ENCODE measurements at regions not wholly inside any gene's neighbourhood (a gene's known extent, or its start where the extent isn't known, plus 50 kb on each side); places are given as distances from the start of the nearest gene placed in this dataset.
"Not testable (repeated sequence)": the region's sequence is repeated elsewhere in the genome, so short reads cannot be mapped to it uniquely, and the experiment has no call there.

DNA sequence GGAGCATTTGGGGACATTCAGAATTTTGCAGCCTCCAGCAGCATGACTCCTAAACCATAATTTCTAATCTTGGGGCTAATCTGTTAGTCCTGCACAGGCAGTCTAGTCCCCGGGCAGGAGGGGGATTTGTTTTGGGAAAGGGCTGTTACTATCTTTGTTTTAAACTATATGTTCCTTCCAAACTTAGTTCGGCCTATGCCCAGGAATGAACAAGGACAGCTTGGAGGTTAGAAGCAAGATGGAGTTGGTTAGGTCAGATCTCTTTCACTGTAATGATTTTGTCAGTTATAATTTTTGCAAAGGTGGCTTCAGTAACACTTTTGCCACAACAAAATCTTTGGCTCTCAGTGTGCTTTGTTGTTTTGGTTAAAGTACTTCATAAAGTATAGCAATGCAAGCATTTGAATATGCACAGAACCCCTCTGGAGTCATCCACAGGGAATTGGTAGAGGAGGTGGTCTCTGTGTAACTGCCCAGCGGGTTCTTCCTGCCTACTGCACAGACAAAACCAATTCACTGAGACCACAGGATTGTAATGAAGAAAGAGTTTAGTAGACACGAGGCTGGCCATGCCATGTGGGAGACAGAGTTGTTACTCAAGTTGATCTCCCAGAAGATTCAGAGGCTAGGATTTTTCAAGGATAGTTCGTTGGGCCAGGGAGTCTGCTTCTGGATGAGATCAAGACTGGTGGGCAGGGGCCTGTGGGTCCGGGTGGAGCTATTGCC lies 224.1 kb upstream of the MYLIP start:
- DNase-seq (ENCODE audit: low read depth), result no peak

DNA sequence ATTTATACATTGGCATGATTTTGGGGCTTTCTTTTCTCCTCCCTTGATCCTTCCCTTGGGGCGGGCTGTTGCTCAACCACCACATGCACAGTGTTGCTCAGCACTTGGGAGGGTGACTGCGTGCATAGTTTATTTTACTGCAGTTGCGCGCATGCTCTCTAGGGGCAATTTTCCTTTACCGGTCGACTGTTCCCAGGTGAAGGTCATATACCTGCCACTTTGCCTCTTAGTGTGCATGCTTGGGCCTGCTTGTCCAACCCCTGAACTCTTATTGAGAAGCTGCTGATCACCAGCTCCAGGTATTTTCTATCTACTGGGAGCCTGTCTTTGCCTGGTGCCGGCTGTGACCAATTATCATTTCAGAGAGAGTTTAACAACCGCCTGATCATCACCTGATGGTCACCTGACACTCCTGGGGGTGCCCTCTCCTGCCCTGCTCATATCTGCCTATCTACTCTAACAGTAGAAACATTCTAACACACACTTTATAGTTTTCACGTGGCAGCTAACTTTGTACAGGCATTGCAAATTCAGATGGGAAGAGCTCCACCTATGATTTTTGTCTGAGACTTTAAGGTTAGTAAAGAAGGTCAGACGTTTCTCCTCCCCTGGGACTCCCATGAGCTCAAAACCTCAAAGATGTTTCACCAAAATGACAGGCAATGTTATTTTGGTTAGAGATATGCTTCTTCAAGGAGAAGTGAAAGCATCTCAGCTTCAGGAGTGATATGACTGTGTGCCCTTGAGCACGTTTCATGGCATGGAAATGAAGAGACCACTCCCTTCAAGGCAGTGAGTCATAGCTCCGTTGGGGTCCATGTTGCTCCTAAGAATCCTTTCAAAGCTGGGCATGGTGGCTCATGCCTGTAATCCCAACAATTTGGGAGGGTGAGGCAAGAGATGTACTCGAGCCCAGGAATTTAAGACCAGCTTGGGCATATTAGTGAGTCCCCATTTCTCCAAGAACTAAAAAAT lies 227.5 kb upstream of the MYLIP start:
- DNase-seq (ENCODE audit: low read depth), result peak; percentile 39

DNA sequence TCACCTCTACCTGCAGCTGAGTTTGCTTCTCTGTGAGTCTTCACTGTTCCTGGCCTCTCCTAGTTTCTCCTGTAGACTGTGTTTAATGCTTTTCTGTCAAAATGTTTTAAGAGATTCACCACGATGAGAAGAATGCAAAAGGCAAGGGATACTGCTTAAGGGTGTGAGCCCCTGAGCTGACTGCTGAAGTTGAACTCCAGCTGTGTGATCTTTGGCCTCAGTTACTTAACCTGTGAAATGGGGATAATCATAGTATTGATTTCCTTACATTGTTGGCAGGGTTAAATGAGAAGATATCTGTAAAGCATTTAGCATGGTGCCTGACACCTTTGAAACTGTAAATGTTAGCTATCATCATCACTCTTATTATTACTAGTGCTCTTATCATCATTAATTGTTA lies 230.2 kb upstream of the MYLIP start:
- no peak for DNase-seq (ENCODE audit: low read depth)

DNA sequence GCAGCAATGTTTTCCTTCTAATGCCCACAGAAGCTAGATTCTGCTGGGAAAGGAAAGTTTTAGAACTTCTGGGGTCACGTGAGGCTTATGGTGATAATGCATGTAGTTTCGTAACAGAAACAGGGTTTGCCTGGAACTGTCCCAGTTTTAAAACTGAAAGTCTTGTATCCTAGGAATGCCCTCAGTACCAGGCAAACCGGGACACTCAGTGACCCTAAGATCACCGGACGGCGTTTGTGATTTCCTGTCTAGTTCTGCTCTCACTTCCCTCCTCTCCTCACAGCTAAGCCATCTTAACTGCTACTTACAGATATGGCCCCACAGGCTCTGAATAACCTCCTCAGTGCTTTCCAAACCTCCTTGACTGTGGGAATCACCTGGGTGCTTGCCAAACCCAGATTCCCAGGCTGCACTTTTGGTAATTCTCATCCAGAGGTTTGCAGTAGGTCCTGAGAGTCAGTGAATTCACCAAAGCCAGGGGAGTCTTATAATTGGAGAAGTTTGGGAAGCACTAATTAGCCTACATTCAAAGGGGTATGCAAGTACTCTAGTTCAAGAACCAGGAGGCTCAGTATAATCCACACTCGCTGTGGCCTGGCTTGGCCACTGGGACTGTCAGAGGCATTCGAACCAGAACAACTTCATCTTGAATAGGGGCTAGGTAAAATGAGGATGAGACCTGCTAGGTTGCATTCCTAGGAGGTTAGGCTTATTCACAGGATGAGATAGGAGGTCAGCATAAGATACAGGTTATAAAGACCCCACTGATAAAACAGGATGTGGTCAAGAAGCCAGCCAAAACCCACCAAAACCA lies 231.6 kb upstream of the MYLIP start:
- DNase-seq (ENCODE audit: low read depth), result peak; percentile 58

DNA sequence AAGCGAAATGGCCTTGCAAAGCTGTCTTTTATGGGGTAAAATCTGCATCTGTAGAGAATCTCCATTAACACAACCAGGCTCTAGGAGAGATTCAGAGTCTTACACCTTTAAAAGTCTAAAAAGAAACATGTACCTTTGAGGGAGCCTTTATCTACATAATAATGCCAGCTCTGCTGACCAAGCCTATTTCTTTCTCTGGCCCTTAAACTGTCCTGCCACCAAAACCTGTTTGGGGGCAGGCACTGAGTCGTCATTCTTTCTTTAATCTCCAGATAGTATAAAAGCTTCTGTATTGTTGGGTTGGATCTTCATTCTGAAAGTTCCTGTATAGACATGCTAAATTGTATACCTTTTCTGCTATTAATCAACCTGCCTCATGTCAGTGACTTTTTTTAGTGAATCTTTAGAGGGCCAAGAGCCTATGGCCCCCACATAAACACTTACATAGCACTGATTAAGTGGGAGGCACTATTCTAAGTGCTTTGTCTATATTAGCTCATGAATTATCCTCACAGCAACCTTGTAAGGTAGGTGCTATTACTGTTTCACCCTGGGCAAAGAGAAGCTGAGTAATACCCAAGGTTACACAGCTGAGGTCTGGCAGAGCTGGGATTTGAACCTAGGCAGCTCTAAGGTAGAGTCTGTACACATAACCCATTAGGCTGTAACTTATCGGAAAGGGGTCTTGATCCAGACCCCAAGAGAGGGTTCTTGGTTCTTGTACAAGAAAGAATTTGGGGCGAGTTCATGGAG lies 232.3 kb upstream of the DTNBP1 start:
- DNase-seq (ENCODE audit: low read depth), result no peak

DNA sequence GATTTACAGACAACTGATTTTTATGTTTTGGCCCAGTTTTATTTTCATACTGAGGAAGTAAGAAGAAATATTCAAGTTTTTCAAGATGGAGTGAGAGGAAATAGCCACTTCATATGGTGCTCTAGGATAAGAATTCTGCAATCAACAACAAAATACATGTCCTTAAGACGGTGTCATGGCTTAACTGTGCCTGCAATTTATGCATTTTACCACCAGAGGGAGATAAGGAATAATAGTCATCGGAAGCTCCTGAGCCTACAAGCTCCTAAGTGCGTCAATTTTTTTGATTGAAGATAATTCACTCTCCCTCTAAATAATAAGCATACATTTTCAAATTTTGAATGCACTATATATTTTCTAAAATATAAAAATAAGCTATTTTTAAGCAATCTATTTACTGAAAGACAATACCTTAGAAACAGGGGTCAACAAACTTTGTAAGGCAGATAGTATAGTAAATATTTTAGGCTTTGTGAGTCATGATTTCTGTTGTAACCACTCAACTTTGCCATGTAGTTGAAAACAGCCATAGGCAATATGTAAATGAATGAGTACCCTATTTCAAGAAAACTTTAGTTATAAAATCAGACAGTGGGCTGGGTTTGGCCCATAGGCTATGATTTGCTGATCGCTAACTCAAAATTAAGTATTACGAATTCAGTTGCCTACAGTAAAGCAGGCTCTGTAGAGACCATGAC lies 230.9 kb upstream of the DTNBP1 start:
- no peak for DNase-seq (ENCODE audit: low read depth)

DNA sequence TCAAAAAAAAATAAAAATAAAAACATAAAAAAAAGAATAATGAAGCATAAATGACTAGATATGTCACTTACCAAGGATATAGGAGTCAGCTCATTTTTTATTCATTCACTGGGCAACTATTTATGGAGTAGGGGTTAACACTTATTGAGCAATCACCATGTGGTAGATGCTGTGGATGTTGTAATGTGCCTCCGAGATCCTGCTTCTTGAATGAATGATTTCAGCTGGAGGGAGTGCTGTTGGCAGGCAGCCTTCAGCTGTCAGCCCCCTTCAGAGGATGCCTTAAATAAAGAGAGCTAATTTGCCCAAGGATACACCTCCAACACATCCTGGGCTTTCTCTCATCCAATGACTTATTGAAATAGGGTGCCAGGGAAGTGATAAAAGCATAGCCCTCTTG lies 229.5 kb upstream of the DTNBP1 start:
- DNase-seq (ENCODE audit: low read depth), result peak; percentile 19

DNA sequence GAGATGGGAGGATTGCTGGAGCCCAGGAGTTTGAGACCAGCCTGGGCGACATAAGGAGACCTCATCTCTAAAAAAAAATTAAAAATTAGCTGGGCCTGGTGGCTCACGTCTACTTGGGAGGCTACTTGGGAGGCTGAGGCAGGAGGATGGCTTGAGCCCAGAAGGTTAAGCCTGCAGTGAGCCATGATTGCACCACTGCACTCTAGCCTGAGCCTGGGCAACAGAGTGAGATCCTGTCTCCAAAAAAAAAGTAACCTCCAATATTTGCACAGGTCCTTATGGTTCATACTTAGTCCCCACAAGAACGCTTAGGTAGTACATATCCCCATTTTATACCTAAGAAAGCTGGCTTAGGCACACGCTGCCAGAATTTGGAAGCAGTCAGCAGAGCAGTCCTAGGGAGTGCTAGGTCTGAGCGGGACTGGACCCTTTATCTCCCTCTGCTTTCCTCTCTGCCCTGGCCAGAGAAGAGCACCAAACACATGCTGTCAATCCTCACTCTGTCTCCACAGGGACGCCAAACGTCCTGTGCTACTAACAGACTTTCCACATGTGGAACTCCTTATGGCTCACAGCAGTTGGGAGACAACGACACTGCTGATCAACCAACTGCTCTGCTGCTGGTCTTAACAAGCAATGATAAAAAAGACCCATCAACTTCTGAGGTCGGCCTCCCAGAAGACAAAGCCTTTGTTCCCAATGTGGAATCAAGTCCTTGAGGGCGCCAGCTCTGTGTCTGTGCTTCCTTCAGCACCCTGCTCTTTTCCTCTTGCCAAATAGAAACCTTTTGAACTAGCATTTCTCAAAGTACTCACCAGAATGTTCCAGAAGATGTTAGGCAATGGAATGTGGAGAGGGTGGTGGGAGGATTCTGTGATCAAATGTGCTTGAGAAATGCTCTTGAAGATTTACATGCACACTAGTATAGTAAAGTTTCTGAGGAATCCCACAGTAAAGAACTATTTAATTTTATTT lies 226.3 kb upstream of the DTNBP1 start:
- DNase-seq (ENCODE audit: low read depth), result peak; percentile 64

DNA sequence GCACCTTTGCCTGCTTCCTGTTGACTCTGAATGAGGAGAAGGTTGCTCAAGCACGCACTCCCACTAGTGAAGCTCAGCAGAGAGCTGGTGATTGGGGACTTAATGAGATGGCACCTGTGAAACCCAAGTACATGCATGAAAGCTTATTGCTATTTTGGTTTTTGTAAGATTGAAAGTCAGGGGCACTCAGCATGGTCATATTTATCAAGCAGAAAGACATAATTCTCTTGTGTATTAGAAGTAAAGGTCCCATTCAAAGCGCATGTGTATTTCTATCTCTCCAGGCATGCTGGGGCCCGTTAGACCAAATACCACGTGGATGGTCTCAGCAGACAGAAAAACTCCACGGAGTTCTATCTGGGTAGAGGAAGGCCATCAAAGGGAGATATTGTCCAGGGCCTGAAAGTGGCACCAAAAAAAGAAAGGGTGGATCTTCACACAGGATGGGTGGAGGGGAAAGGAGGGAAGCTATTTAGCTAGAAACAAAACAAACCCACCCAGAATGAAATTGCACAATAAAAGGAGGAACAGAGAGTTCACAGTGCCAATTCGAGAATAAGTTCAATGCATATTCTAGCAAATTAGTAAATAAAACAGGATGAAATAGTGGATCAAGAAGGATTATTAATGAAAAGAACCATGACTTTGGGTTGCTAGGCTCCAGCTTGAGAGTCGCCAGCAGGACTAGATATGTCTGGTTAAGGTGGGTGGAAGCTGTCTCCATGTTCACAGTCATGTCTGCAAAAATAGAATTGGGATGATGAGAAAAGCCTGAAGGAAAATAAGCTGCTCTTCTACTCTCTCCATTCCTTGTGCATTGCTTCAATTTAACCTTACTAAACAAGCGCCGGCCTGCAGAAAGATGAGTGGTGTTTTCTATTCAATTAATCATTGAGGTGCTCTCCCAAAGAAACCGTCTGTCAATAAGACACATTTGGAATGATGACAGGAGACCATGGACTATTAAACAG lies 224.9 kb upstream of the DTNBP1 start:
- DNase-seq (ENCODE audit: low read depth), result no peak

DNA sequence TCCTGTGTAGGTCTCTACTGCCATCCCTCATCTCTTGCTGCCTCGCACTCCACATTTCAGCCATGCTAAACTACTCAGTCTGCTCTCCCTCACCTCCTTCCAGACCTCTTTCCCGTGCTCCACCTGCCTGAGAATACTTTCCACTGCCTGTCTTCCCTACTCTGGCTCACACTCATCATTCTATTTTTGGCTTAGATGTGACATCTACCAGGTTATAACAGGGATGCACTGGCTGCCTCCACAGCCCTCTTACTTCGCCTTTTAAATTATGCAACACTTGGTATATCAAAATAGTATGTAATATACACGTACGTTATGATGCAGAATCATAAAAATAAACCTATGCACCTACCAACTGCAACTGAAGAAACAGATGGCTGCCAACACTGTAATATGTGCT lies 222.8 kb upstream of the DTNBP1 start:
- DNase-seq (ENCODE audit: low read depth), result no peak

DNA sequence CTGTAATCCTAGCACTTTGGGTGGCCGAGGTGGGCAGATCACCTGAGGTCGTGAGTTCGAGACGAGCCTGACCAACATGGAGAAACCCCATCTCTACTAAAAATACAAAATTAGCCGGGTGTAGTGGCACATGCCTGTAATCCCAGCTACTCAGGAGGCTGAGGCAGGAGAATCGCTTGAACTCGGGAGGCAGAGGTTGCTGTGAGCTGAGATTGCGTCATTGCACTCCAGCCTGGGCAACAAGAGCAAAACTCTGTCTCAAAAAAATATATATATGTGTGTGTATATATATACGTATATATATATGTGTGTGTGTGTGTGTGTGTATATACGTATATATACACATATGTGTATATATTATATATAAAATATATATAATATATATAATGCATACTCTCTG lies 220.8 kb upstream of the DTNBP1 start:
- not testable (repeated sequence) for DNase-seq (ENCODE audit: low read depth)

DNA sequence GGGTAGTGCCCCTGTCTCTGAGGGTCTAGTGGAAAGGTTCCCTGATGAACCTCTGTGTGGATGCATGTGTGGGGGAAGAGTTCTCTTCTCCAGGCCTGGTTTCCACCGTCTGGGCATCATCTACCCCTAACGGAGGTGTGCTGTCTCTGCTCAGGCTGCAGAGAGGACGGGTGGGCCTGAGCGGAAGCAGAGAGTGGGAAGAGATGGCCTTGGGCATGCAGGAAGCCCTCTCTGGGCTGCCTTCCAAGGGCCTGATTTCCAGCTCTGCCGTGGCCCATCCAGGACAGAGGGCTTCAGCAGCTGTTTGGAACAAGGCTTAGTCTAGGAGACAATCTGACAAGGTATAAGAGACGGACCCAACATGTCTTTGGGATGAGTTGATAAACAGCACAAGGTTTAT lies 220.1 kb upstream of the DTNBP1 start:
- no peak for DNase-seq (ENCODE audit: low read depth)

DNA sequence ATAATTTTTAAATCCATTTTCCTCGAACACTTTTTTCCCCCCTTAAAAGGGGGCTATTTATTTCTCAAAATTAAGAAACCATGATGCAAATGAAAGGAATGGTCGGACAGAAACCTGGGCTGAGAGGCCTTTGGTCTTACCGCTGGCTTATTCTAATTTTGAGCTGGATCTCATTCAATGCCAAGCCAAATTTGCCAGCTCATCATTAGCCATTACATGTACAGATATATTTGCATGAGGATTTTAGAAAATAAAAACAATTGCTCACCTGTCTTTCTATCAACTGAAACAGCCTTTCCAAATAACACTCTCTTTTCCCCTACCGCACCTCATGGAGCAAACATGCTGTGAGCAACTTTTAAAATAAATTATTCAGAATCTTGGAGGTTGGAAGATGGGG lies 219.5 kb upstream of the DTNBP1 start:
- DNase-seq (ENCODE audit: low read depth), result no peak

DNA sequence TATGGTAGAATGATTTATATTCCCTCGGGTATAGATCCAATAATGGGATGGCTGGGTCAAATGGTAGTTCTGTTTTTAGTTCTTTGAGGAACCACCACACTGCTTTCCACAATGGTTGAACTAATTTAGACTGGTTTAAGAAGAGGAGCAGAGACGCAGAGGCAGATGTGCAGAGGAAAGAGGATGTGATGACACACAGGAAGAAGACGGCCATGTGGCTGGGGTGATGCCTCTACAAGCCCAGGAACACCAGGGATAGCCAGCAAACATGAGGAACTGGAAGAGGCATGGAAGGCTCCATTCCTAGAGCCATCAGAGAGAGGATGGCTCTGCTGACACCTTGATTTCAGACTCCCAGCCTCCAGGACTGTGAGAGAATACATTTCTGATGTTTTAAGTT lies 218.3 kb upstream of the DTNBP1 start:
- no peak for DNase-seq (ENCODE audit: low read depth)

DNA sequence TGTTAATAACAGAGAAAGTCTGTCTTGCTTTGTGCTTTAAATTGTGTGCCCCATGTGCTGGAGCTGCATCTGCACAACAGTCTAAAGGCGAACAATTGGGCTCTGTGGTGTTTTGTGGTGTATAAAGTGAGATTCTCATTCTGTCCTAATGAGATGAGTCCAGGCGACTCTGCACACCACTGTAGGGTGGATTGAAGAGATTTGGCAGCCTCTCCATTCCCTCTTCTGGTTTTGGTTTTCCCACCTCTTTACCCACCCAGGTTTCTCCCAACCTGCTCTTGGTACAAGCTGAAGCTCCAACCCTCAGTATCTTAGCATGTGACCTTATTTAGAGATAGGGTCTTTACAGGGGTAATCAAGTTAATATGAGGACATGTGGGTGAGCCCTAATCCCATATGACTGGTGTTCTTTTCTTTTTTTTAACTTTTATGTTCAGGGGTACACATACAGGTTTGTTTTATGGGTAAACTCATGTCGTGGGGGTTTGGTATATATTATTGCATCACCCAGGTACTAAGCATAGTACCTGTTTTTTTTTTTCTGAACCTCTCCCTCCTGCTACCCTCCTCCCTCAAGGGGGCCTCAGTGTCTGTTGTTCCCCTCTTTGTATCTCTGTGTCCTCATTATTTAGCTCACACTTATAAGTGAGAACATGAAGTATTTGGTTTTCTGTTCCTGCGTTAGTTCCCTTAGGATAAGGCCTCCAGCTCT lies 217.6 kb upstream of the DTNBP1 start:
- no peak for DNase-seq (ENCODE audit: low read depth)

DNA sequence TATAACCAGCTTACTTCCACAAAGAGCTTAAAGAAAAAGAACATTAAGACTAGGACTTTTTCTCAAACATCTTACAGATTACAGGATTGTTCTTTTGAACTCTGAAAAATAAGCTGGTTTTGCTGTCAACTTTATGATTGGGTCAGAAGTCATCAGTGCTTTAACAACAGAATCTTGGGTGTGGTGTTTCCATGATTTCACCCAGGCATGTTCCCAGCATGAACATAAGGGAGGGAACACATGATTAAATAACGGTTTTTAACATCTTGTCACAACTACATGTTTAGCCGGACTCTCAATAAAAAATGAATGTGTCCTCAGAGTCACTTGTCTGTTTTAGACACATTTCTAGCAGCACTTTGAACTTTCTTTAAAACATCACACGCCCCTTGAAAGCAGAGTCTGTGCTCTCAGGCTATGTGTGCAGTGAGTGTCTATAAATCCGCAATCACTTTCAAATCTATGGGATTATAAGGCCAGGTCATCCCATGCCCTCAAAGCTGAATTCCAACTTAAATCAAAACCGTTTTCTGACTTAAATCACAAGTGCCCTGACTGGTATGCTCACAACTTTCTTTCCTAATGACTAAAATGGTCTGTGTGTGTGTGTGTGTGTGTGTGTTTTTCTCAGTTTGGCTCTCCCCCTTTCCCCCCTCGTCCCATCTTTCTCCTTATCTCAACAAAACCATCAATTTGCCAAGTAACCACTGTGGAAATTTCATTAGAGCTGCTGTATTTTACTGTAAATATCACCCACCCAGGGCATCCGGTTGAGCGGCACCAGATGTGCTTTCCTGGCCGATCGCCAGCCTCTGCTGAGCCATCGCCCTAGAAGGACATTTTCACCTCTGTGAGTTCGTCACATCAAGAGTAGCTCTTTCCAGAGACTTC lies 216.8 kb upstream of the DTNBP1 start:
- DNase-seq (ENCODE audit: low read depth), result peak; percentile 67

DNA sequence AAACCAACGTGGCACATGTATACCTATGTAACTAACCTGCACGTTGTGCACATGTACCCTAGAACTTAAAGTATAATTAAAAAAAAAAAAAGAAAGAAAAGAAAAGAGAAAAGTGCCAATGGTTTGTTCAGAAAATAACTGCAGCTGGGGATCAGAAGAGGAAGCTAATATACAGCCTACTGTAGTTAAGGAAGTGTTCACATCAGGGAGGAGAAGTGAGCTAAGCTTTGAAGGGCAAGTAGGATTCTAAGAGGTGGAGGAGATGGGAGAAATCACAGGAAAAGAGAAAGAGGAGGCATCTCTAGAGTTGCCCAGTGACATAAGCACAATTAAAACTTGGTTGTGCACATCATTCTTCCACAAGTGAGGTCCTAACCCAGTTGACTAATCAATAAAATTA lies 214.4 kb upstream of the DTNBP1 start:
- no peak for DNase-seq (ENCODE audit: low read depth)

Measured in fibroblast of gingiva (primary cell).